ENCODE measurements at regions not wholly inside any gene's neighbourhood (a gene's known extent, or its start where the extent isn't known, plus 50 kb on each side); places are given as distances from the start of the nearest gene placed in this dataset.

DNA sequence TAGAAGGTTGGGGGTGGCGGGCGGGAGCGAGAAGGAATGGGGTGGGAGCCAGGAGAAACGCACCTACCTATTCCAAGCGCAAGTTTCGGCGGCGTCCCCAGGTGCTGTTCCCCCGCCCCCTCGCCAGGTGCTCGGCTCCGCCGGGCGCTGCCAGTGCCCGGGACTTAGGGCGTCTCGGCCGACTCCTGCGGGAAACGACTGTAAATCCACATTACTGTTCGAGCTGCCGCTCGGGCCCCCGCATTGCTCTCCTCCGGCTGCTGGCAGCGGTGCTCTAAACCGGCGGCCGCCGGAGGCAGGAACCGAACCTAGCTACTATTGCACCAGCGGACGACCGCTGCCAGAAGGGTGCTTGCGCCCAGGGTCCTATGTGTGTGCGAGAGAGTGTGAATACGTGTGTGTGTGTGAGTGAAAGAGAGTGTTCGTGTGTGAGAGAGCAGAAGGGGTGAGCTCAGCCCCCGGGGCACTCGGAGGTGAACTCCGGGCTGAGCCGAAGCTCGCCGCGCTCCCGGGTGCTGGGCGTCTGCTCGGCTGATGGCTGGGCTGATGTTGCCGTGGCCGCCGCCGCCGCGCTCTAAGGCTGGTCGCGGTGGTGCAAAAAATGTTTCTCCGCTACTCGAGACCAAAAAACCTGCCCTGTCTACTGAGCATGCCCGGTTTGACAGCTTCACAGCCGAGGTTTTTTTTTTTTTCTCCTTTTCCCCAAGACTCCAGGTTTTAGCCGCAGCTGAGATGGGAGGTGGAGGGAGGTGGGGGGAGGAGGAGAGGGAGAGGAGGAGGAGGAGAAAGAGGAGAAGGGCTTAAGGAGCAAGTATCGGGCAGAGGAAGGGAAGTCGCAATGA is 115.7 kb upstream of the TEX13C start:
- Histone ChIP-seq H3K27me3 (ENCODE audit: control insufficient read depth, insufficient read depth, low read length) (peaks cover 9% of the 10 kb centered on the region), H3K4me3 (ENCODE audit: low read length in 3 of 3) (peak overlapping the region; percentile 60 to 72 (median 61)), H3K36me3 (ENCODE audit: control insufficient read depth in 2 of 3, insufficient read depth in 3 of 3, low read length in 3 of 3) (no peaks in the 10 kb centered on the region), H3K9me3 (ENCODE audit: control insufficient read depth in 2 of 3, insufficient read depth in 1 of 3, low read length in 3 of 3) (no peaks in the 10 kb centered on the region), H3K9ac (ENCODE audit: low read length in 3 of 3) (peak overlapping the region in 1 of 3 donors; percentile 33), H3K4me1 (ENCODE audit: control insufficient read depth in 2 of 3, insufficient read depth in 2 of 3, low read depth in 1 of 3, low read length in 3 of 3) (no peaks in the 10 kb centered on the region), H3K27ac (ENCODE audit: low read depth in 2 of 2, low read length in 2 of 2) (no peak overlapping the region)
- FAIRE-seq (no peak), DNase-seq (peak; percentile 63 to 78 (median 72))
- intact Hi-C loops (cut with DNase I) = no loop called here
- TF ChIP-seq, protein P1, sequence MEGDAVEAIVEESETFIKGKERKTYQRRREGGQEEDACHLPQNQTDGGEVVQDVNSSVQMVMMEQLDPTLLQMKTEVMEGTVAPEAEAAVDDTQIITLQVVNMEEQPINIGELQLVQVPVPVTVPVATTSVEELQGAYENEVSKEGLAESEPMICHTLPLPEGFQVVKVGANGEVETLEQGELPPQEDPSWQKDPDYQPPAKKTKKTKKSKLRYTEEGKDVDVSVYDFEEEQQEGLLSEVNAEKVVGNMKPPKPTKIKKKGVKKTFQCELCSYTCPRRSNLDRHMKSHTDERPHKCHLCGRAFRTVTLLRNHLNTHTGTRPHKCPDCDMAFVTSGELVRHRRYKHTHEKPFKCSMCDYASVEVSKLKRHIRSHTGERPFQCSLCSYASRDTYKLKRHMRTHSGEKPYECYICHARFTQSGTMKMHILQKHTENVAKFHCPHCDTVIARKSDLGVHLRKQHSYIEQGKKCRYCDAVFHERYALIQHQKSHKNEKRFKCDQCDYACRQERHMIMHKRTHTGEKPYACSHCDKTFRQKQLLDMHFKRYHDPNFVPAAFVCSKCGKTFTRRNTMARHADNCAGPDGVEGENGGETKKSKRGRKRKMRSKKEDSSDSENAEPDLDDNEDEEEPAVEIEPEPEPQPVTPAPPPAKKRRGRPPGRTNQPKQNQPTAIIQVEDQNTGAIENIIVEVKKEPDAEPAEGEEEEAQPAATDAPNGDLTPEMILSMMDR (IDR thresholded peaks at IDR 0.05; ENCODE audit: borderline replicate concordance, extremely low read depth, insufficient read depth) = no peak

DNA sequence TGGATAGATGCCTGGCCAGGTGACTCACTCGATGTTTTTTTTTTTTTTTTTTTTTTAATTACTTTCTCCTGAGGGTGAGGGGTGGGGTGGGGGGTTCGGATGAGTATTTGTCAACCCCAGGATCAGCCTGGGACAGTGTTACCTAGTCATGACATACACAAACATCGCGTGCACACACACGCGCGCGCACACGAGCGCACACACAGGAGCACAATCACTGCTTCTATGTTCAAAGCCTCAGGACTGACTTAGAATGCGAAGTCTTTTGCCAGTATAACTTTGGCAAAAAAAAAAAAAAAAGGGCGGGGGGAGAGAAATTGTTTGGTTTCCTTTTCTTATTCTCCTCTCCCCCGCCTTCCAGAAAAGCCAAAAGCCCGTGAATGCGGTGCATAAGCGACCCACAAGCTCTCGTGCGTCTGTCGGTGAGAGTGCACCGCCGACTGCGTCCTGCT is 115.0 kb upstream of the TEX13C start:
- no peaks in the 10 kb centered on the region for H3K4me1 ChIP-seq (ENCODE audit: control insufficient read depth in 2 of 3, insufficient read depth in 2 of 3, low read depth in 1 of 3, low read length in 3 of 3)
- TF ChIP-seq, protein P1 (IDR thresholded peaks at IDR 0.05; ENCODE audit: borderline replicate concordance, extremely low read depth, insufficient read depth) = no peak
- H3K27me3 ChIP-seq (ENCODE audit: control insufficient read depth, insufficient read depth, low read length) = peaks cover 9% of the 10 kb centered on the region
- H3K36me3 ChIP-seq (ENCODE audit: control insufficient read depth in 2 of 3, insufficient read depth in 3 of 3, low read length in 3 of 3) = no peaks in the 10 kb centered on the region
- H3K9ac ChIP-seq (ENCODE audit: low read length in 3 of 3) = peak overlapping the region in 1 of 3 donors; percentile 33
- intact Hi-C loops (cut with DNase I) = no loop called here
- FAIRE-seq (no peak), DNase-seq (peak in 1 of 5 donors; percentile 47)
- H3K4me3 ChIP-seq (ENCODE audit: low read length in 3 of 3) = peak overlapping the region; percentile 60 to 68 (median 61)
- H3K27ac ChIP-seq (ENCODE audit: low read depth in 2 of 2, low read length in 2 of 2) = peak overlapping the region in 1 of 2 donors; percentile 51
- no peaks in the 10 kb centered on the region for H3K9me3 ChIP-seq (ENCODE audit: control insufficient read depth in 2 of 3, insufficient read depth in 1 of 3, low read length in 3 of 3)

DNA sequence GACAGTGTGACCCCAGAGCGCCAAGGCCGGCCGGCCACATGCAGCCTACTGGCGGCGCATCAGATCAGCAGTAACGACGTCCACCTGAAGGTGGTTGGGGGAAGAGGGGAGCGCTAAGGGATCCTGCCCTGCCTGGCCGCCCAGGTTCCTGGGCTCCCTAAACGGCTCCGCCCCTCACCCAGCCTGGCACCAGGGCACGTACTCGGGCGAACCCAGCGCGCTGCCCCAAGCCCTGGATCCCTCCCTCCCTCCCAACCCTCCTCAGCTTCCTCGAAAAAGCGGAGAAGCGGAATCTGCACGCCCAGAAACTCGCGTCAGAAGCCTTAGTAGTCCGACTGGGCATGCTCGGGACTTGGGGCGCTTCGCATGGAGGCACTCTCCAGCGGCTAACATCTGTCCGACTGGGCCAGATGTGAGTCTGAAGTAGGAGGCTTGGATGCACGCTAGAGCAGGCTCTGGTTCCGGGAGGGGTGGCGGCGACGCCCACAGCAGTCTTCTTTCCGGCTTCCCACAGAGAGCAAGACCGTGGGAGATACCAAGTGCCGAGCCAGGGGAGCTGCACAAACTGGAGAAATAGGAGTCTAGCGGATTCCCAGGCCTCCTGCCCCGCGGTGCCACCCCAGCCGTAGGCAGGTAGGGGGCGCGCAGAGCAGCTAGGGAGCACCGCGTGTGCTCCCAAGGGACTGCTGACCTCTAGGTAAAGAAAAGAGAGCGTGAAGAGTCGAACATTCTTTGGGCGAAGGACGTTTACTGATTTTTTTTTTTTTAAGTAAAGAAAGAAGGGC is 114.3 kb upstream of the TEX13C start:
- Histone ChIP-seq H3K4me3 (ENCODE audit: low read length in 3 of 3) (peak overlapping the region; percentile 60 to 68 (median 65)), H3K9ac (ENCODE audit: low read length in 3 of 3) (peak overlapping the region in 2 of 3 donors; percentile 30 to 46), H3K27ac (ENCODE audit: low read depth in 2 of 2, low read length in 2 of 2) (peak overlapping the region in 1 of 2 donors; percentile 51), H3K27me3 (ENCODE audit: control insufficient read depth, insufficient read depth, low read length) (peaks cover 12% of the 10 kb centered on the region), H3K9me3 (ENCODE audit: control insufficient read depth in 2 of 3, insufficient read depth in 1 of 3, low read length in 3 of 3) (no peaks in the 10 kb centered on the region), H3K4me1 (ENCODE audit: control insufficient read depth in 2 of 3, insufficient read depth in 2 of 3, low read depth in 1 of 3, low read length in 3 of 3) (no peaks in the 10 kb centered on the region), H3K36me3 (ENCODE audit: control insufficient read depth in 2 of 3, insufficient read depth in 3 of 3, low read length in 3 of 3) (no peaks in the 10 kb centered on the region)
- FAIRE-seq = no peak
- DNase-seq = peak; percentile 82 to 89 (median 84)
- TF ChIP-seq, protein P1 (IDR thresholded peaks at IDR 0.05; ENCODE audit: borderline replicate concordance, extremely low read depth, insufficient read depth) = peak; percentile 22
- intact Hi-C loops (cut with DNase I) = no loop called here
